C4-2B (cell line): ENCODE measurements at regions not wholly inside any gene's neighbourhood (a gene's known extent, or its start where the extent isn't known, plus 50 kb on each side); places are given as distances from the start of the nearest gene placed in this dataset.

Source experiments
- H3K27ac ChIP-seq: fragments of 450-650 bp; 2 replicates; pipeline ENCODE4 v1.5.1; 2017
- ZFX ChIP-seq: fragments of 450-650 bp; IDR thresholded peaks from 2 replicates; pipeline ENCODE4 v1.6.1; 2017
- TF ChIP-seq, protein P1 (sequence below): fragments of 450-650 bp; conservative IDR thresholded peaks from 2 replicates; pipeline ENCODE4 v1.5.1; 2017; ENCODE audit warnings: mild to moderate bottlenecking

DNA sequence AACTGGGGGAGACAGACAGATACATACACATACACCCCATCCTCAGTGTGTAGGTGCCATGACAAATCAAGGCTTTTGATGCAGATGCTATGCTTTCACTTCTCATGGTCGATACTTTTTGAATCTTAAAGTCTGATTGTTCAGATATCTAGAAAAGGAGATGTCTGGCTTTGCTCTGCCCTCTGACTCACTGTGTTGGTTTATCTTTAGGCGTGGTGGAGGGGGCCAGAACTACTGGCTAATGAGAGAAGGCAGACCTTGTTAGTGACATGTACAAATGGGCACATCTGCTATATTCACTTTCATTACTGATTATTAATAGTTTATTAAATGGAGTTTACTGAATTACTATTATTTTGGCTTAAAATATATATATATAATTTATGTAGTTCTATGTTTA lies 444.3 kb upstream of the RGS6 start:
- no peak for TF ChIP-seq ZFX
- TF ChIP-seq, protein P1, sequence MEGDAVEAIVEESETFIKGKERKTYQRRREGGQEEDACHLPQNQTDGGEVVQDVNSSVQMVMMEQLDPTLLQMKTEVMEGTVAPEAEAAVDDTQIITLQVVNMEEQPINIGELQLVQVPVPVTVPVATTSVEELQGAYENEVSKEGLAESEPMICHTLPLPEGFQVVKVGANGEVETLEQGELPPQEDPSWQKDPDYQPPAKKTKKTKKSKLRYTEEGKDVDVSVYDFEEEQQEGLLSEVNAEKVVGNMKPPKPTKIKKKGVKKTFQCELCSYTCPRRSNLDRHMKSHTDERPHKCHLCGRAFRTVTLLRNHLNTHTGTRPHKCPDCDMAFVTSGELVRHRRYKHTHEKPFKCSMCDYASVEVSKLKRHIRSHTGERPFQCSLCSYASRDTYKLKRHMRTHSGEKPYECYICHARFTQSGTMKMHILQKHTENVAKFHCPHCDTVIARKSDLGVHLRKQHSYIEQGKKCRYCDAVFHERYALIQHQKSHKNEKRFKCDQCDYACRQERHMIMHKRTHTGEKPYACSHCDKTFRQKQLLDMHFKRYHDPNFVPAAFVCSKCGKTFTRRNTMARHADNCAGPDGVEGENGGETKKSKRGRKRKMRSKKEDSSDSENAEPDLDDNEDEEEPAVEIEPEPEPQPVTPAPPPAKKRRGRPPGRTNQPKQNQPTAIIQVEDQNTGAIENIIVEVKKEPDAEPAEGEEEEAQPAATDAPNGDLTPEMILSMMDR = no peak
- H3K27ac ChIP-seq = no peak overlapping the region

DNA sequence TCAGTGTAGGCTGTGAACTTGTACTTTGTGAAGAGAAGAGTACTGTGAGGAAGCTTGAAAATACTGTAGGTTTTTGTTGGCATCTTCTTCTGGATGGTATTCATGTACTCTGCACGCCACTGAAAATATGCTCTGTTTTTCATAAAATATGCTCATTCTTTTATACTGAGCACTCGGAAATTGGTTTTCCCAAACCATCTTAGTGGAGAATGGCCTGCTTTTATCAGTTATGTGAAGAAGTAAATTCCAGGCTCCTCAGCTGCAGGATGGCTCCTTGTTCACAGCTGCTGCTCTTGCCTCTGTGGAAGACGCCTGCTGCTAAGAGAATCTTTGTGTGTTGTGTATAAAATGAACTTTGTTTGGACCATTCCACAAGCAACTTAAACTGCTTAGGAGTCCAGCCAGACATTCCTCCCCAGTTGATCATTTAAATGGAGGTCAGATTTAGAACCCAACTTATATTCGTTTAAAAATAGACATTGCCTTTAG lies 443.5 kb upstream of the RGS6 start:
- H3K27ac ChIP-seq = no peak overlapping the region
- no peak for TF ChIP-seq ZFX
- TF ChIP-seq, protein P1 = no peak

DNA sequence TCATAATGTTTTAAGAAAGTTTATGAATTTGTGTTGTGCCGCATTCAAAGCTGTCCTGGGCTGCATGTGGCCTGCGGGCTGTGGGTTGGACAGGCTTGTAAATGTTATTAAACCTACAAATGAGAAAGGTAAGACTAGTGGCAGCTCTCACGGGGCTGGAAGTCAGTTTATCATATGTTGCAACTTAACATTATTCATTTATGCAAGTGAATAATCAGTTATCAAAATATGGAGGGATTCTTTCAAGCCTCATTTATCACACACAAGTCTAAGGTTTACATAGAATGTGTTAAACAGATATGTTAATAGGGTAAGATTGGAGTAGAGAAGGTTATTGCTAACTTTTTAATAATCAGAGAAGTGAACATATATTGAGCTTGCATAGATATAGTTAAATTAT lies 442.5 kb upstream of the RGS6 start:
- H3K27ac ChIP-seq = no peak overlapping the region
- no peak for TF ChIP-seq ZFX
- TF ChIP-seq, protein P1 = no peak

DNA sequence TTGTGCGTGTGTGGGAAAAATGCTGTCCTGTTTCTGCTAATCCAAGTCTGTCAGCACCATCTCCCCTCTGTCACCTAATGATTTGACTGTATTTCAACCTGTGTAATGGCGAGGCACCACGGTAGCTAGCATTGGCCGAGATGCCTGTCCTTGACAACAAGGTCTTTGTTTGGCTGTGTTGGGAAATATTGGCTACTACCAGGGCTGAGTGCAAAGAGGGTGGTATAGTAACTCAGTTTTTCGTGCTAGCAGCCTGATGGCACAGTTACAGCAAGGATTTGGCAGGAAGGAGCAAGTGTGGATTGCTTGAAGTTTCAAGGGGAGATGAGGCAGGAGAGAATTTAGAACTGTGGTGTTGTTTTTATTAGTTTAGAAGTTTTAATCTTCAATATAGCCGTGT lies 440.3 kb upstream of the RGS6 start:
- no peak for TF ChIP-seq ZFX
- TF ChIP-seq, protein P1 = no peak
- no peak overlapping the region for H3K27ac ChIP-seq

DNA sequence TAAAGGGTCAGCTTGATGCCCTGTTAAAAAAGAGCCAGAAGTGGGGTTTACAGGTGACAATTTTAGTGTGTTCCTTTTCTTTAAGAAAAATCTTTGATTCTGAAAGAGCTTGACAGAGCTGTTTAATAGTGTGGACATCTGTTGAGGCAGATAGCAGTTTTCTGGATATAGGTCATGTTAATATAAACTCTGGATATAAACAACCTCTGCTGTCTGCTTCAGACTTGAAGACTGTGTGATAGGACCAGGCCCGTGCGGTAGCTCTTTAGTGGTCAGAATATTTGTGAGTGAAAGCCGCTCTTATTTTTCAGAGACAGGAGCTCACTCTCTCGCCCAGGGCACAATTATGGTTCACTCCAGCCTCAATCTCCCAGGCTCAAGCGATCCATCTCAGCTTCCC lies 439.9 kb upstream of the RGS6 start:
- H3K27ac ChIP-seq = no peak overlapping the region
- TF ChIP-seq, protein P1 = no peak
- no peak for TF ChIP-seq ZFX

DNA sequence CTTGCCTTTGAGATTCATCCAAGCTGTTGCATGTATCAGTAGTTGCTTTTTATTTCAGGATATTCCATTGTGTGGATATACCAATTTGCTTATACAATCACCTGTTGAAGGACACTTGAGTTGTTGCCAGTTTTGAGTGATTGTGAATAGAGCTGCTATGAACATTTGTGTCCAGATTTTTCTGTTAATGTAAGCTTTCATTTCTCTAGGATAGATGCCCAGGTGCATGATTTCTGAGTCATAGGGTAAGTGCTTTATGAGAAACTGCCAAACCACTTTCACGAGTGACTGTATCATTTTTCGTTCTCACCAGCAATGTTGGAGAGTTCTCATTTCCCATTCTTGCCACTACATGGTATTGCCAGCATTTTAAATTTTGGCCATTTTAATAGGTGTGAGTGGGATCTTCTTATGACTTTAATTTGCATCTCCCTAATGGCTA lies 434.6 kb upstream of the RGS6 start:
- TF ChIP-seq, protein P1 = no peak
- TF ChIP-seq ZFX = no peak
- no peak overlapping the region for H3K27ac ChIP-seq

DNA sequence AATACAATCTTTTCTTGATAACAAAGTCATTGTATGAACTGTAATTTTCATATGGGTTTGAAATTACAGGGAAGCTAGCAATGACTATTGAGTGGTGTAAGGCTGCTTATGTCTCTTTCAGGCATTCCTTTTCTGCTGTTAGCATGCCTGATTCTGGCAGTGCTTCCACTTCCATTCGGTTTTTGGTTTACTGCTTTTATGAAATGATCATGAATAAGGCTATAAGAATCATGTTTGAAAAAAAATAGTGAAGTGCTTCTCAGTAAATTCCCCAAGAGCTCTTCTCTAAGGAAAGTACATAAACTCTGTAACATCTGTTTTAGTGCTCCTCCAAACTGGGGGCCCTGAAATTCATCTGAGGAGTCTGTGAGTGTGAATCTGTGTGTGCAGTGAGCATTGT lies 434.0 kb upstream of the RGS6 start:
- TF ChIP-seq ZFX = no peak
- TF ChIP-seq, protein P1 = no peak
- no peak overlapping the region for H3K27ac ChIP-seq
